ENCODE measurements at regions not wholly inside any gene's neighbourhood (a gene's known extent, or its start where the extent isn't known, plus 50 kb on each side); places are given as distances from the start of the nearest gene placed in this dataset.
"Not testable (repeated sequence)": the region's sequence is repeated elsewhere in the genome, so short reads cannot be mapped to it uniquely, and the experiment has no call there.

DNA sequence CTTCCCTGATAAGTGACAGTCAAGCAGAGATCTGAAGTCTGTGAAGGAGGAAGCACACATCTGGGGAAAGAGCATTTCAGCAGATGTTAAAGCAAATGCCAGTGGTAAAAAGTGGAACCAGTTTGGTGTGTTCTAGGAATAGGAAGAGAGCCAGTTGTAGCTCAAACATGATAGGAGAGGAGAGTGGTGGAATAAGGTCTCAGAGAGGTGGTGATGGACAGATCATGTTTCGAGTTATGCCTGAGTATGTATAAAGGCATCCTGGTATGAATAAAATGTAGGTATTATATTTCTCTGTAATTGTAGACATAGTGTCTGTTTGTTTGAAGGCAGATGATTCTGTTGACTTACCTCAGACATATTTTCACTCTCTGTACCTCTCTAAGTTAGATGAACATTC, 89.1 kb downstream of the LARP7 start:
- no peak for TF ChIP-seq POLR2A (IDR thresholded peaks at IDR 0.05)
- TF ChIP-seq, protein P1, sequence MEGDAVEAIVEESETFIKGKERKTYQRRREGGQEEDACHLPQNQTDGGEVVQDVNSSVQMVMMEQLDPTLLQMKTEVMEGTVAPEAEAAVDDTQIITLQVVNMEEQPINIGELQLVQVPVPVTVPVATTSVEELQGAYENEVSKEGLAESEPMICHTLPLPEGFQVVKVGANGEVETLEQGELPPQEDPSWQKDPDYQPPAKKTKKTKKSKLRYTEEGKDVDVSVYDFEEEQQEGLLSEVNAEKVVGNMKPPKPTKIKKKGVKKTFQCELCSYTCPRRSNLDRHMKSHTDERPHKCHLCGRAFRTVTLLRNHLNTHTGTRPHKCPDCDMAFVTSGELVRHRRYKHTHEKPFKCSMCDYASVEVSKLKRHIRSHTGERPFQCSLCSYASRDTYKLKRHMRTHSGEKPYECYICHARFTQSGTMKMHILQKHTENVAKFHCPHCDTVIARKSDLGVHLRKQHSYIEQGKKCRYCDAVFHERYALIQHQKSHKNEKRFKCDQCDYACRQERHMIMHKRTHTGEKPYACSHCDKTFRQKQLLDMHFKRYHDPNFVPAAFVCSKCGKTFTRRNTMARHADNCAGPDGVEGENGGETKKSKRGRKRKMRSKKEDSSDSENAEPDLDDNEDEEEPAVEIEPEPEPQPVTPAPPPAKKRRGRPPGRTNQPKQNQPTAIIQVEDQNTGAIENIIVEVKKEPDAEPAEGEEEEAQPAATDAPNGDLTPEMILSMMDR (IDR thresholded peaks at IDR 0.05) = no peak
- intact Hi-C loops (cut with DNase I) = no loop called here
- H3K4me3 ChIP-seq = no peak overlapping the region
- no peaks in the 10 kb centered on the region for H3K36me3 ChIP-seq (replicated peaks in 1 of 2)
- no peak overlapping the region for H3K27ac ChIP-seq
- H3K27me3 ChIP-seq = no peaks in the 10 kb centered on the region
- H3K4me1 ChIP-seq (replicated peaks in 1 of 2) = no peaks in the 10 kb centered on the region
- WGBS, 4 donors = 84 to 95% (median 92%) methylated on average over 1 of the region's 1 CpG
- H3K9me3 ChIP-seq (replicated peaks in 1 of 3) = no peaks in the 10 kb centered on the region
- DNase-seq = no peak

DNA sequence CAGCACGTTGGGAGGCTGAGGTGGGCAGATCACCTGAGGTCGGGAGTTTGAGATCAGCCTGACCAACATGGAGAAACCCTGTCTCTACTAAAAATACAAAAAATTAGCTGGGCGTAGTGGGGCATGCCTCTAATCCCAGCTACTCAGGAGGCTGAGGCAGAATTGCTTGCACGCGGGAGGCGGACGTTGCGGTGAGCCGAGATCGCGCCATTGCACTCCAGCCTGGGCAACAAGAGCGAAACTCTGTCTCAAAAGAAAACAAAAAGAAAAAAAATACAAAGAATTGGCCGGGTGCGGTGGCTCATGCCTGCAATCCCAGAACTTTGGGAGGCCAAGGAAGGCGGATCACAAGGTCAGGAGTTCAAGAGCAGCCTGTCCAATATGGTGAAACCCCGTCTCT, 90.8 kb downstream of the LARP7 start:
- H3K4me1 ChIP-seq (replicated peaks in 1 of 2); H3K4me3 ChIP-seq; H3K9me3 ChIP-seq (replicated peaks in 1 of 3); H3K27me3 ChIP-seq; H3K27ac ChIP-seq; intact Hi-C loops (cut with DNase I); DNase-seq; H3K36me3 ChIP-seq (replicated peaks in 1 of 2): not testable (repeated sequence)
- WGBS, 4 donors = 91 to 93% (median 92%) methylated on average over 16 of the region's 16 CpGs

DNA sequence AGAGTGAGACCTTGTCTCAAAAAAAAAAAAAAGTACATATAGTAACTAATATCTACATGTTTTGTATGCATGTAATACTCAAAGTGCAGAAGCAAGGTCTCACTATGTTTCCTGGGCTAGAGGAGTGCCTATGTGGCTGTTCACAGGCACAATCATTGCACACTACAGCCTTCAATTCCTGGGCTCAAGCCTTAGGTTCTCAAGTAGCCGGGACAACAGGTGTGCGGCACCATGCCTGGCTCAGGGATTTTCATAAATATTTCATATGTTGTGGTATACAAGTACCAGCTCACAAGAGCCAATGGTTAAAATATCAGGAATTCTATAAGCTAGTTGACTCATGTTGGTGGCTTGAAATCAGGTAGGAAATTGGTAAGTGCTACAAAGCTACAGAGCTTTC, 94.8 kb downstream of the LARP7 start:
- intact Hi-C loops (cut with DNase I) = no loop called here
- no peaks in the 10 kb centered on the region for H3K27me3 ChIP-seq
- no peaks in the 10 kb centered on the region for H3K36me3 ChIP-seq (replicated peaks in 1 of 2)
- H3K27ac ChIP-seq = no peak overlapping the region
- H3K9me3 ChIP-seq (replicated peaks in 1 of 3) = no peaks in the 10 kb centered on the region
- TF ChIP-seq POLR2A (IDR thresholded peaks at IDR 0.05) = no peak
- TF ChIP-seq, protein P1 (IDR thresholded peaks at IDR 0.05) = no peak
- DNase-seq = no peak
- no peaks in the 10 kb centered on the region for H3K4me1 ChIP-seq (replicated peaks in 1 of 2)
- H3K4me3 ChIP-seq = no peak overlapping the region
- WGBS, 4 donors = 94 to 98% (median 97%) methylated on average over 2 of the region's 2 CpGs

DNA sequence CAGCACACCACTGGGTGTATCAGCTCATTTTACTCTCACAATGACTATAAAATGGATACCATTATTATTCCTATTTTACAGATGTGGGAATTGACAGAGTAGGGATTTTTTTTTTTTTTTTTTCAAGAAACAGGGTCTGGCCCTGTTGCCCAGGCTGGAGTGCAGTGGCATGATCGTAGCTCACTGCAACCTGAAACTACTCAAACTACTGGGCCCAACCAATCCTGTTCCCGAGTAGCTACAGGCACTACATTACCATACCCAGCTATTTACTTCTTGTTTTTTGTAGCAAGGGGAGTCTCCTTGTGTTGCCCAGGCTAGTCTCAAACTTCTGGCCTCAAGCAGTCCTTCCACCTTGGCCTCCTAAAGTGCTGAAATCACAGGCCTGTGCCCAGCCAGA, 95.2 kb downstream of the LARP7 start:
- TF ChIP-seq POLR2A (IDR thresholded peaks at IDR 0.05) = no peak
- TF ChIP-seq, protein P1 (IDR thresholded peaks at IDR 0.05) = no peak
- no peaks in the 10 kb centered on the region for H3K27me3 ChIP-seq
- H3K4me3 ChIP-seq = no peak overlapping the region
- H3K27ac ChIP-seq = no peak overlapping the region
- no peaks in the 10 kb centered on the region for H3K9me3 ChIP-seq (replicated peaks in 1 of 3)
- no peaks in the 10 kb centered on the region for H3K36me3 ChIP-seq (replicated peaks in 1 of 2)
- H3K4me1 ChIP-seq (replicated peaks in 1 of 2) = no peaks in the 10 kb centered on the region
- 65 to 91% (median 81%) methylated on average over 2 of the region's 2 CpGs for WGBS, 4 donors
- intact Hi-C loops (cut with DNase I) = no loop called here
- no peak for DNase-seq

GRCh38 chr4:112735474-112735951, 98.6 kb downstream of the LARP7 start:
- no peak for DNase-seq
- no peak overlapping the region for H3K27ac ChIP-seq
- no peaks in the 10 kb centered on the region for H3K4me1 ChIP-seq (replicated peaks in 1 of 2)
- no peaks in the 10 kb centered on the region for H3K27me3 ChIP-seq
- intact Hi-C loops (cut with DNase I) = no loop called here
- no peaks in the 10 kb centered on the region for H3K36me3 ChIP-seq (replicated peaks in 1 of 2)
- TF ChIP-seq, protein P1 (IDR thresholded peaks at IDR 0.05) = no peak
- no peak for TF ChIP-seq POLR2A (IDR thresholded peaks at IDR 0.05)
- H3K9me3 ChIP-seq (replicated peaks in 1 of 3) = no peaks in the 10 kb centered on the region
- no peak overlapping the region for H3K4me3 ChIP-seq

Data from adrenal gland (tissue), 9 donors.